Suprapubic skin (tissue), 4 donors: ENCODE measurements at regions not wholly inside any gene's neighbourhood (a gene's known extent, or its start where the extent isn't known, plus 50 kb on each side); places are given as distances from the start of the nearest gene placed in this dataset.
"Not testable (repeated sequence)": the region's sequence is repeated elsewhere in the genome, so short reads cannot be mapped to it uniquely, and the experiment has no call there.

Experiments
- DNase-seq, 2 donors: peaks; one replicate each; pipeline ENCODE4 v3.0.0-alpha.2; 2019; ENCODE audit warnings: low spot score in 2 of 2
- H3K27ac ChIP-seq: fragments of 200-600 bp; sonication (generic); one replicate; pipeline ENCODE4 v1.5.1; 2019
- H3K27me3 ChIP-seq: fragments of 200-600 bp; sonication (generic); one replicate; pipeline ENCODE4 v1.5.1; 2019
- H3K36me3 ChIP-seq: fragments of 200-600 bp; sonication (generic); one replicate; pipeline ENCODE4 v1.5.1; 2019
- H3K4me1 ChIP-seq: fragments of 200-600 bp; sonication (generic); one replicate; pipeline ENCODE4 v1.5.1; 2019
- H3K4me3 ChIP-seq: fragments of 200-600 bp; sonication (generic); one replicate; pipeline ENCODE4 v1.5.1; 2019; ENCODE audit warnings: mild to moderate bottlenecking
- H3K9me3 ChIP-seq: fragments of 200-600 bp; sonication (generic); one replicate; pipeline ENCODE4 v1.5.1; 2019
- EP300 ChIP-seq: sonication (generic); formaldehyde crosslinking; IDR thresholded peaks from one replicate; pipeline ENCODE4 v1.6.1; 2017; ENCODE audit warnings: antibody characterized with exemption
- POLR2A ChIP-seq, 2 donors: fragments of 450-650 bp; IDR thresholded peaks; one replicate each; pipeline ENCODE4 v1.6.1; 2017; ENCODE audit warnings: antibody characterized with exemption in 2 of 2, mild to moderate bottlenecking in 2 of 2, moderate library complexity in 2 of 2
- POLR2AphosphoS5 ChIP-seq, 3 donors: sonication (generic); formaldehyde crosslinking; IDR thresholded peaks; one replicate each; pipeline ENCODE4 v1.6.1; 2017; ENCODE audit warnings: antibody characterized with exemption in 3 of 3
- WGBS: methylation state at CpG from one replicate; pipeline ENCODE4 v1.1.5; 2018; 5-methylcytosine and 5-hydroxymethylcytosine counted together
- TF ChIP-seq, protein P1 (sequence below), 2 donors: fragments of 200-600 bp in 1 of 2; fragments of 450-650 bp in 1 of 2; sonication (generic) in 1 of 2; IDR thresholded peaks; one replicate each; pipeline ENCODE4 v1.5.1; 2016 to 2019; ENCODE audit warnings: antibody characterized with exemption in 2 of 2, mild to moderate bottlenecking in 1 of 2, moderate library complexity in 1 of 2

DNA sequence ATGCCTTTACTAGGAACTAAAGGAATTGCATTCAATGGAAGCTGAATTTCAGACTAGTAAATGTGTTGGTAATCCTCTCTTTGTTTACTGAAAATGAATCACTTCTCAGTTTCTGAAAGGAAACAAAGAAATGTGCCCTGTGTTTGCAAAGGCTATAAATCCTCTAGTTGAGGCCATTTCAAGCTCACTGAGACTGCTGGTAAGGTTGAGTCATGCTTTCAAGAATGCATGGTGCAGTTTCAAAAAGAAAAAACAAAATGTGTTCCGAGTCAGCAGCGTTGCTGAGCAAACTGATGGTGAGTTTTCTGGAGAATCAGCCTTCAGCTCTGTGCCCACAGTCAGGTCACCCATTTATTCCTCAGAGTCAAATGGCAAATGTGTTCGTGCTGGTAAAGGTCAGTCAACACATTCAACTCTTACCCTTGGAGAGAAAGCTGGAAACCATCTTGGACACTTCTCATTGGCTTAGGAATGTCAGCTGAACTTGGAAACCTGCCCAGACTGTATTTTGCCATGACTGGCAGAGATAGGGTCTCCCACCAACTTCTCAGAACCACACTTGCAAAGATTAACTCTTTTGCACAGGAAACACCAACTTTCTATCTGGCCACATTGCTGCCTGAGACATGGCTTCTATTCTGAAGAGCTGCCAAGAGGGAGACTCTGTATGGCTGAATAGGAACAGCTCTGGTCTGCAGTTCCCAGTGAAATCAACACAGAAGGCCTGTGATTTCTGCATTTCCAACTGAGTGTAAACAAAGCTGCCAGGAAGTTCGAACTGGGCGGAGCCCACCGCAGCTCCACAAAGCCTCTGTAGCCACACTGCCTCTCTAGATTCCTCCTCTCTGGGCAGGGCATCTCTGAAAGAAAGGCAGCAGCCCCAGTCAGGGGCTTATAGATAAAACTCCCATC lies 484.4 kb downstream of the ATP23 start:
- TF ChIP-seq POLR2AphosphoS5 (IDR thresholded peaks at IDR 0.05) = no peak
- TF ChIP-seq EP300 = no peak
- TF ChIP-seq POLR2A (IDR thresholded peaks at IDR 0.05) = no peak
- TF ChIP-seq, protein P1, sequence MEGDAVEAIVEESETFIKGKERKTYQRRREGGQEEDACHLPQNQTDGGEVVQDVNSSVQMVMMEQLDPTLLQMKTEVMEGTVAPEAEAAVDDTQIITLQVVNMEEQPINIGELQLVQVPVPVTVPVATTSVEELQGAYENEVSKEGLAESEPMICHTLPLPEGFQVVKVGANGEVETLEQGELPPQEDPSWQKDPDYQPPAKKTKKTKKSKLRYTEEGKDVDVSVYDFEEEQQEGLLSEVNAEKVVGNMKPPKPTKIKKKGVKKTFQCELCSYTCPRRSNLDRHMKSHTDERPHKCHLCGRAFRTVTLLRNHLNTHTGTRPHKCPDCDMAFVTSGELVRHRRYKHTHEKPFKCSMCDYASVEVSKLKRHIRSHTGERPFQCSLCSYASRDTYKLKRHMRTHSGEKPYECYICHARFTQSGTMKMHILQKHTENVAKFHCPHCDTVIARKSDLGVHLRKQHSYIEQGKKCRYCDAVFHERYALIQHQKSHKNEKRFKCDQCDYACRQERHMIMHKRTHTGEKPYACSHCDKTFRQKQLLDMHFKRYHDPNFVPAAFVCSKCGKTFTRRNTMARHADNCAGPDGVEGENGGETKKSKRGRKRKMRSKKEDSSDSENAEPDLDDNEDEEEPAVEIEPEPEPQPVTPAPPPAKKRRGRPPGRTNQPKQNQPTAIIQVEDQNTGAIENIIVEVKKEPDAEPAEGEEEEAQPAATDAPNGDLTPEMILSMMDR (IDR thresholded peaks at IDR 0.05) = no peak
- Histone ChIP-seq H3K27me3 (no peaks in the 10 kb centered on the region), H3K9me3 (no peaks in the 10 kb centered on the region), H3K4me3 (no peak overlapping the region), H3K36me3 (no peaks in the 10 kb centered on the region), H3K4me1 (peaks cover 24% of the 10 kb centered on the region), H3K27ac (peak overlapping the region; percentile 72)
- 20% methylated on average over 6 of the region's 6 CpGs for WGBS
- no peak for DNase-seq

- 78% methylated on average over 3 of the region's 3 CpGs for WGBS
- H3K27ac ChIP-seq = peak overlapping the region; percentile 72
- H3K36me3 ChIP-seq, H3K9me3 ChIP-seq, H3K27me3 ChIP-seq, DNase-seq, H3K4me3 ChIP-seq: not testable (repeated sequence)
- peaks cover 23% of the 10 kb centered on the region for H3K4me1 ChIP-seq
These were observed 485.1 kb downstream of the ATP23 start for GRCh38 chr12:58426437-58426836.

GRCh38 chr12:58433959-58434358 lies 486.3 kb downstream of the LRIG3 start:
- no peak for DNase-seq
- WGBS = 94% methylated on average over 1 of the region's 1 CpG
- Histone ChIP-seq H3K4me3 (no peak overlapping the region), H3K27ac (no peak overlapping the region), H3K9me3 (no peaks in the 10 kb centered on the region), H3K4me1 (no peaks in the 10 kb centered on the region), H3K36me3 (no peaks in the 10 kb centered on the region), H3K27me3 (no peaks in the 10 kb centered on the region)
- TF ChIP-seq, protein P1 (IDR thresholded peaks at IDR 0.05) = no peak
- TF ChIP-seq POLR2A (IDR thresholded peaks at IDR 0.05) (no peak), EP300 (no peak), POLR2AphosphoS5 (IDR thresholded peaks at IDR 0.05) (no peak)

GRCh38 chr12:58434726-58435125 lies 485.6 kb downstream of the LRIG3 start:
- no peak overlapping the region for H3K27ac ChIP-seq
- TF ChIP-seq POLR2A (IDR thresholded peaks at IDR 0.05) (no peak), POLR2AphosphoS5 (IDR thresholded peaks at IDR 0.05) (no peak), EP300 (no peak)
- TF ChIP-seq, protein P1 (IDR thresholded peaks at IDR 0.05) = no peak
- H3K4me1 ChIP-seq = no peaks in the 10 kb centered on the region
- DNase-seq = no peak
- H3K9me3 ChIP-seq = no peaks in the 10 kb centered on the region
- H3K36me3 ChIP-seq = no peaks in the 10 kb centered on the region
- H3K4me3 ChIP-seq = no peak overlapping the region
- H3K27me3 ChIP-seq = no peaks in the 10 kb centered on the region

- Histone ChIP-seq H3K4me1 (no peaks in the 10 kb centered on the region), H3K36me3 (no peaks in the 10 kb centered on the region), H3K9me3 (no peaks in the 10 kb centered on the region), H3K27ac (no peak overlapping the region), H3K4me3 (no peak overlapping the region), H3K27me3 (no peaks in the 10 kb centered on the region)
- 98% methylated on average over 2 of the region's 2 CpGs for WGBS
- TF ChIP-seq POLR2A (IDR thresholded peaks at IDR 0.05) (no peak), POLR2AphosphoS5 (IDR thresholded peaks at IDR 0.05) (no peak), EP300 (no peak)
- TF ChIP-seq, protein P1 (IDR thresholded peaks at IDR 0.05) = no peak
- no peak for DNase-seq
These were observed 484.7 kb downstream of the LRIG3 start for GRCh38 chr12:58435647-58436046.
